MCF 10A (cell line): ENCODE measurements at regions not wholly inside any gene's neighbourhood (a gene's known extent, or its start where the extent isn't known, plus 50 kb on each side); places are given as distances from the start of the nearest gene placed in this dataset.

Source experiments
- BruUV-seq: library from RNA; stranded (reverse); fragments of 400-500 nt; replicated peaks from 2 replicates; lab custom pipeline; 2021; lab: Mats Ljungman, UMichigan
- CTCF ChIA-PET: fragments of 300-600 bp; sonication (Branson Sonifier 250); formaldehyde crosslinking; extraction: SDS; loops from one replicate; lab custom pipeline; 2021; ENCODE audit warnings: antibody characterized with exemption, inconsistent platforms; lab: Yijun Ruan, JAX
- POLR2A ChIA-PET: fragments of 300-600, 350-650 bp; sonication (Branson Sonifier 250); formaldehyde crosslinking; extraction: SDS; loops from one replicate; lab custom pipeline; 2020; ENCODE audit warnings: antibody characterized with exemption, inconsistent platforms; lab: Yijun Ruan, JAX
- DNase-seq: peaks from one replicate; pipeline ENCODE4 v3.0.0-alpha.2; 2018; ENCODE audit not compliant: unreplicated experiment
- H3K27ac Mint-ChIP-seq: one replicate; pipeline ENCODE4 v1.8.0; 2022; ENCODE audit warnings: mild to moderate bottlenecking, low read depth, mixed read lengths; ENCODE audit not compliant: unreplicated experiment
- H3K27me3 Mint-ChIP-seq: one replicate; pipeline ENCODE4 v1.8.0; 2022; ENCODE audit warnings: mixed read lengths; ENCODE audit not compliant: insufficient read depth, unreplicated experiment
- H3K36me3 Mint-ChIP-seq: one replicate; pipeline ENCODE4 v1.8.0; 2022; ENCODE audit warnings: mild to moderate bottlenecking, moderate library complexity, mixed read lengths; ENCODE audit not compliant: insufficient read depth, unreplicated experiment
- H3K4me1 Mint-ChIP-seq: one replicate; pipeline ENCODE4 v1.8.0; 2022; ENCODE audit warnings: mixed read lengths; ENCODE audit not compliant: insufficient read depth, unreplicated experiment
- H3K4me3 Mint-ChIP-seq: one replicate; pipeline ENCODE4 v1.8.0; 2022; ENCODE audit warnings: mild to moderate bottlenecking, moderate library complexity, mixed read lengths; ENCODE audit not compliant: unreplicated experiment
- H3K9me3 Mint-ChIP-seq: one replicate; pipeline ENCODE4 v1.8.0; 2022; ENCODE audit warnings: mixed read lengths; ENCODE audit not compliant: unreplicated experiment
- intact Hi-C: fragments of 100-400 bp; cut with micrococcal nuclease; formaldehyde crosslinking; loops from 2 replicates; pipeline ENCODE4 v1.14.1; 2022
- TF ChIP-seq, protein P1 (sequence below): fragments of 200-600 bp; IDR thresholded peaks from one replicate; pipeline ENCODE4 v1.8.0; 2022; ENCODE audit warnings: antibody characterized with exemption, mild to moderate bottlenecking; ENCODE audit not compliant: unreplicated experiment

DNA sequence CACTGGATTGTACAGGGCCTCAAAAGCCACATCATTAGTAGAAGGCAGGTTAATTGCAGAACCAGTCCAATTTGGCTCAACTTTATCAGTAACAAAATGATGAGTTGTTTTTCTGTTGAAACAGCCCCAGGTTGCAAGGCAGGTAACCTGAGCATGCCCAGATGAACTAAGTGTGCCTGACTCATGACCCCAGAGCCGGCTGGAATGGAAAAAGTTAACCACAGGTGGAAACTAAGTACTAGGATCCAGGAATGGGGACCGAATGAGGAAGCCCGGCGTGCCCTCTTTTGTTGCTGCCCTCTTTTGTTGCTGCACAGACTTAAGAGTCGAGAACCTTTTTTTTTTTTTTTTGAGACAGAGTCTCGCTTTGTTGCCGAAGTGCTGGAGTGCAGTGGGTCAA, 79.5 kb upstream of the YWHAQ start:
- Mint-ChIP-seq H3K9me3 (no peaks in the 10 kb centered on the region), H3K27me3 (no peaks in the 10 kb centered on the region), H3K4me3 (no peak overlapping the region), H3K36me3 (no peaks in the 10 kb centered on the region), H3K27ac (no peak overlapping the region), H3K4me1 (no peaks in the 10 kb centered on the region)
- TF ChIP-seq, protein P1, sequence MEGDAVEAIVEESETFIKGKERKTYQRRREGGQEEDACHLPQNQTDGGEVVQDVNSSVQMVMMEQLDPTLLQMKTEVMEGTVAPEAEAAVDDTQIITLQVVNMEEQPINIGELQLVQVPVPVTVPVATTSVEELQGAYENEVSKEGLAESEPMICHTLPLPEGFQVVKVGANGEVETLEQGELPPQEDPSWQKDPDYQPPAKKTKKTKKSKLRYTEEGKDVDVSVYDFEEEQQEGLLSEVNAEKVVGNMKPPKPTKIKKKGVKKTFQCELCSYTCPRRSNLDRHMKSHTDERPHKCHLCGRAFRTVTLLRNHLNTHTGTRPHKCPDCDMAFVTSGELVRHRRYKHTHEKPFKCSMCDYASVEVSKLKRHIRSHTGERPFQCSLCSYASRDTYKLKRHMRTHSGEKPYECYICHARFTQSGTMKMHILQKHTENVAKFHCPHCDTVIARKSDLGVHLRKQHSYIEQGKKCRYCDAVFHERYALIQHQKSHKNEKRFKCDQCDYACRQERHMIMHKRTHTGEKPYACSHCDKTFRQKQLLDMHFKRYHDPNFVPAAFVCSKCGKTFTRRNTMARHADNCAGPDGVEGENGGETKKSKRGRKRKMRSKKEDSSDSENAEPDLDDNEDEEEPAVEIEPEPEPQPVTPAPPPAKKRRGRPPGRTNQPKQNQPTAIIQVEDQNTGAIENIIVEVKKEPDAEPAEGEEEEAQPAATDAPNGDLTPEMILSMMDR, result no peak
- DNase-seq, result peak; percentile 47
- ChIA-PET CTCF (no interaction called here), POLR2A (interaction anchor here (0.7 kb wide), 1 partner anchor 10 kb away, joined by 3 read pairs; no protein-coding TSS in a partner anchor)
- intact Hi-C loops, result no loop called here
- no TSS peak for BruUV-seq

GRCh38 chr2:9712263-9712662, 81.5 kb upstream of the YWHAQ start:
- TF ChIP-seq, protein P1, result no peak
- Mint-ChIP-seq H3K27ac (no peak overlapping the region), H3K27me3 (no peaks in the 10 kb centered on the region), H3K36me3 (no peaks in the 10 kb centered on the region), H3K4me1 (no peaks in the 10 kb centered on the region), H3K4me3 (no peak overlapping the region), H3K9me3 (no peaks in the 10 kb centered on the region)
- BruUV-seq, result no TSS peak
- ChIA-PET POLR2A (no interaction called here), CTCF (no interaction called here)
- DNase-seq, result no peak
- intact Hi-C loops, result no loop called here

DNA sequence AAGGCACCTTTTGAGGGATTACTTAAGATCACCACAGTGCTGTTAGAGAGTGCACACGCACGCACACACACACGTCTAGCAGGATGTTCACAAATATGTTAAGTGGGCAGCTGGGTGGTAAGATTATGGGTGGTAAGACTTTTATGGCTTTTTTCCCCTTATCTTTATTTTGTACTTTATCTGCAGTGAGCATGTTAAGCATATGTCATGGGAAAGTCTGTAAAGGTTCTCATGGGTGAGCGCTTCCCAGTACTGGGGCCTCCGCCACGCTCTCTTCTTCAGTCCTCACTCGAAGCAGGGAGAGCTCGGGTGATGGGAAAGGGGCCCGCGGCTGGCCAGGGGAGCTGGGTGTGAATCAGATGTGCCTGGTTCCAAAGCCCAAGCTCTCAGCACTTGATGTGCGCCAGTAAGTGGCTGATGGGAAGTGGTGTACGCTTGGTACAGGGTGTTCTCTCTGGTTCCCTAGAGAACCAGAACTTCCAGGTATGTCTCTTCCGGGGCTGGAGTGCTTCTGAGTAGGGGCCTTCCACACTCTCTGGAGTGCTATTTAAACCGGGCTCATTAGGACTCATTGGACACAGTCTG, 83.9 kb upstream of the YWHAQ start:
- CTCF ChIA-PET, result interaction anchor here (0.6 kb wide), 1 partner anchor 57 kb away, joined by 3 read pairs; no protein-coding TSS in a partner anchor
- H3K4me3 Mint-ChIP-seq, result no peak overlapping the region
- no TSS peak for BruUV-seq
- H3K4me1 Mint-ChIP-seq, result no peaks in the 10 kb centered on the region
- DNase-seq, result no peak
- no peaks in the 10 kb centered on the region for H3K27me3 Mint-ChIP-seq
- H3K9me3 Mint-ChIP-seq, result no peaks in the 10 kb centered on the region
- TF ChIP-seq, protein P1, result no peak
- H3K36me3 Mint-ChIP-seq, result no peaks in the 10 kb centered on the region
- intact Hi-C loops, result no loop called here
- POLR2A ChIA-PET, result interaction anchor here (0.7 kb wide), 1 partner anchor 23 kb away, joined by 3 read pairs; no protein-coding TSS in a partner anchor
- H3K27ac Mint-ChIP-seq, result no peak overlapping the region

DNA sequence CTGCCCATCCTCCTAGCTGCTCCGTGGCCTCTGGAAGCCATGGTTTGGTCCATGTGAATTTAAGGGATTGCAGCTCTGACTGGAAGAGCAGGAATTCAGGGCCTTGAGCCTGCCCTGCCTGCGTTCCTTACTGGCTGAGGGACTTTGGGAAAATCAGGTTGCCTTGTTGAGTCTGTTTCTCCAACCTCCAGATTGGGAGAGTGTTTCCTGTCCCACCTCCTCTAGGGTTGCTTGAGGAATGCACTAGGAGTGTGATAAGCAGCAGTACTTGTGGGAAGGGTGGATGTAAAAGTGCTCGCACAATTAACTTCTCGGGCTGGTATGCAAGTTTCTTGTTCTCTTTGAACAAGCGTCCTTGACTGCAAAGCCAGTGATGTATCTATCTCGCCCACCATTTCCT, 84.4 kb upstream of the YWHAQ start:
- H3K4me1 Mint-ChIP-seq, result no peaks in the 10 kb centered on the region
- CTCF ChIA-PET, result no interaction called here
- BruUV-seq, result no TSS peak
- TF ChIP-seq, protein P1, result no peak
- H3K27me3 Mint-ChIP-seq, result no peaks in the 10 kb centered on the region
- DNase-seq, result no peak
- H3K4me3 Mint-ChIP-seq, result no peak overlapping the region
- POLR2A ChIA-PET, result no interaction called here
- intact Hi-C loops, result no loop called here
- no peaks in the 10 kb centered on the region for H3K36me3 Mint-ChIP-seq
- H3K9me3 Mint-ChIP-seq, result no peaks in the 10 kb centered on the region
- no peak overlapping the region for H3K27ac Mint-ChIP-seq
